OCI-LY1 (cell line): ENCODE measurements at regions not wholly inside any gene's neighbourhood (a gene's known extent, or its start where the extent isn't known, plus 50 kb on each side); places are given as distances from the start of the nearest gene placed in this dataset.

Experiments
- CTCF ChIP-seq: fragments of 200-600 bp; sonication (generic), shearing (Covaris generic); IDR thresholded peaks from 2 replicates; pipeline ENCODE4 v1.5.1; 2017; ENCODE audit warnings: mild to moderate bottlenecking, antibody characterized with exemption, low read length, moderate library complexity, mixed read lengths
- EZH2 ChIP-seq: fragments of 200-600 bp; sonication (generic), shearing (Covaris generic); IDR thresholded peaks from 2 replicates; pipeline ENCODE4 v1.8.0; 2017; ENCODE audit warnings: borderline replicate concordance, mixed run types, mild to moderate bottlenecking, antibody characterized with exemption, low read length, moderate library complexity, mixed read lengths

- TF ChIP-seq CTCF (no peak), EZH2 (no peak)
Observed at GRCh38 chr2:157932480-157933159, 56.5 kb upstream of the ACVR1 start.
